PFSK-1 (cell line): ENCODE measurements at regions not wholly inside any gene's neighbourhood (a gene's known extent, or its start where the extent isn't known, plus 50 kb on each side); places are given as distances from the start of the nearest gene placed in this dataset.

Experiments
- POLR2AphosphoS5 ChIP-seq: IDR thresholded peaks from 2 replicates; pipeline ENCODE4 v1.6.1; 2012; ENCODE audit warnings: low read depth, mild to moderate bottlenecking, control low read depth, low read length, moderate library complexity
- REST ChIP-seq, 2 experiments: IDR thresholded peaks; 2 replicates each; pipeline versions ENCODE4 v1.6.1 to v1.8.0; 2011 to 2012; ENCODE audit warnings: low read depth in 2 of 2, low read length in 2 of 2, control low read depth in 1 of 2, inconsistent platforms in 1 of 2, mild to moderate bottlenecking in 1 of 2, moderate library complexity in 1 of 2; ENCODE audit not compliant: insufficient read depth in 1 of 2
- TAF1 ChIP-seq: IDR thresholded peaks from 2 replicates; pipeline ENCODE4 v1.6.1; 2012; ENCODE audit warnings: low read length, control low read depth, borderline replicate concordance; ENCODE audit not compliant: insufficient read depth

- TF ChIP-seq TAF1, result no peak
- TF ChIP-seq POLR2AphosphoS5, result no peak
- no peak for TF ChIP-seq REST (IDR thresholded peaks at IDR 0.05; ENCODE audit: insufficient read depth in 1 of 2, low read depth in 2 of 2, low read length in 2 of 2)
Measured at GRCh38 chrX:109902665-109903064, 100.2 kb upstream of the TMEM164 start.
